ENCODE measurements at regions not wholly inside any gene's neighbourhood (a gene's known extent, or its start where the extent isn't known, plus 50 kb on each side); places are given as distances from the start of the nearest gene placed in this dataset.

GRCh38 chr13:91117351-91117750 lies 230.1 kb upstream of the MIR17HG start:
- Mint-ChIP-seq H3K27ac (ENCODE audit: unreplicated experiment) (no peak overlapping the region), H3K4me3 (ENCODE audit: unreplicated experiment) (no peak overlapping the region), H3K4me1 (ENCODE audit: low read depth, unreplicated experiment) (peaks cover 5% of the 10 kb centered on the region), H3K9me3 (ENCODE audit: unreplicated experiment) (peaks cover 2% of the 10 kb centered on the region), H3K36me3 (ENCODE audit: unreplicated experiment) (no peaks in the 10 kb centered on the region), H3K27me3 (ENCODE audit: unreplicated experiment) (no peaks in the 10 kb centered on the region)
- TF ChIP-seq CTCF (IDR thresholded peaks at IDR 0.05; ENCODE audit: partially characterized antibody, unreplicated experiment), result no peak
- DNase-seq, result no peak

GRCh38 chr13:91119643-91120042 lies 227.8 kb upstream of the MIR17HG start:
- Mint-ChIP-seq H3K9me3 (ENCODE audit: unreplicated experiment) (peaks cover 2% of the 10 kb centered on the region), H3K27me3 (ENCODE audit: unreplicated experiment) (no peaks in the 10 kb centered on the region), H3K4me3 (ENCODE audit: unreplicated experiment) (no peak overlapping the region), H3K4me1 (ENCODE audit: low read depth, unreplicated experiment) (no peaks in the 10 kb centered on the region), H3K36me3 (ENCODE audit: unreplicated experiment) (no peaks in the 10 kb centered on the region), H3K27ac (ENCODE audit: unreplicated experiment) (no peak overlapping the region)
- DNase-seq, result no peak
- TF ChIP-seq CTCF (IDR thresholded peaks at IDR 0.05; ENCODE audit: partially characterized antibody, unreplicated experiment), result no peak

- Mint-ChIP-seq H3K4me1 (ENCODE audit: low read depth, unreplicated experiment) (peaks cover 3% of the 10 kb centered on the region), H3K36me3 (ENCODE audit: unreplicated experiment) (no peaks in the 10 kb centered on the region), H3K27ac (ENCODE audit: unreplicated experiment) (no peak overlapping the region), H3K9me3 (ENCODE audit: unreplicated experiment) (no peaks in the 10 kb centered on the region), H3K4me3 (ENCODE audit: unreplicated experiment) (no peak overlapping the region), H3K27me3 (ENCODE audit: unreplicated experiment) (no peaks in the 10 kb centered on the region)
- TF ChIP-seq CTCF (IDR thresholded peaks at IDR 0.05; ENCODE audit: partially characterized antibody, unreplicated experiment), result no peak
- no peak for DNase-seq
Measured at GRCh38 chr13:91122766-91123165, 224.7 kb upstream of the MIR17HG start.

GRCh38 chr13:91123456-91124127 lies 223.9 kb upstream of the MIR17HG start:
- Mint-ChIP-seq H3K27ac (ENCODE audit: unreplicated experiment) (no peak overlapping the region), H3K36me3 (ENCODE audit: unreplicated experiment) (no peaks in the 10 kb centered on the region), H3K4me3 (ENCODE audit: unreplicated experiment) (no peak overlapping the region), H3K27me3 (ENCODE audit: unreplicated experiment) (no peaks in the 10 kb centered on the region), H3K4me1 (ENCODE audit: low read depth, unreplicated experiment) (peaks cover 3% of the 10 kb centered on the region), H3K9me3 (ENCODE audit: unreplicated experiment) (no peaks in the 10 kb centered on the region)
- no peak for DNase-seq
- TF ChIP-seq CTCF (IDR thresholded peaks at IDR 0.05; ENCODE audit: partially characterized antibody, unreplicated experiment), result no peak

GRCh38 chr13:91126806-91127205 lies 220.7 kb upstream of the MIR17HG start:
- Mint-ChIP-seq H3K27ac (ENCODE audit: unreplicated experiment) (no peak overlapping the region), H3K4me3 (ENCODE audit: unreplicated experiment) (no peak overlapping the region), H3K27me3 (ENCODE audit: unreplicated experiment) (no peaks in the 10 kb centered on the region), H3K4me1 (ENCODE audit: low read depth, unreplicated experiment) (peaks cover 3% of the 10 kb centered on the region), H3K9me3 (ENCODE audit: unreplicated experiment) (peaks cover 4% of the 10 kb centered on the region), H3K36me3 (ENCODE audit: unreplicated experiment) (no peaks in the 10 kb centered on the region)
- DNase-seq, result no peak
- no peak for TF ChIP-seq CTCF (IDR thresholded peaks at IDR 0.05; ENCODE audit: partially characterized antibody, unreplicated experiment)
